ENCODE measurements at regions not wholly inside any gene's neighbourhood (a gene's known extent, or its start where the extent isn't known, plus 50 kb on each side); places are given as distances from the start of the nearest gene placed in this dataset.

- no peak for TF ChIP-seq ZNF423 (CRISPR knock-in tag; IDR thresholded peaks at IDR 0.05)
- TF ChIP-seq CTCF (IDR thresholded peaks at IDR 0.05), result no peak
- TF ChIP-seq IRF1 (CRISPR knock-in tag; IDR thresholded peaks at IDR 0.05), result no peak
- TF ChIP-seq NFE2L1 (CRISPR knock-in tag; IDR thresholded peaks at IDR 0.05), result no peak
- no peak for TF ChIP-seq ATF3 (CRISPR knock-in tag; conservative IDR thresholded peaks at IDR 0.05)
- TF ChIP-seq TEAD4 (CRISPR knock-in tag; IDR thresholded peaks at IDR 0.05), result no peak
- TF ChIP-seq ZNF512 (CRISPR knock-in tag; IDR thresholded peaks at IDR 0.05; ENCODE audit: borderline replicate concordance), result no peak
- no peak for TF ChIP-seq EMX1 (CRISPR knock-in tag; IDR thresholded peaks at IDR 0.05)
- TF ChIP-seq KAT7 (CRISPR knock-in tag; IDR thresholded peaks at IDR 0.05; ENCODE audit: borderline replicate concordance), result no peak
- TF ChIP-seq ZNF263 (CRISPR knock-in tag; IDR thresholded peaks at IDR 0.05; ENCODE audit: low read depth), result no peak
Observed at GRCh38 chr18:2396162-2396505, 175.2 kb downstream of the METTL4 start.

Measured in WTC11 (cell line).